ENCODE measurements at regions not wholly inside any gene's neighbourhood (a gene's known extent, or its start where the extent isn't known, plus 50 kb on each side); places are given as distances from the start of the nearest gene placed in this dataset.

- in situ Hi-C loops (cut with MboI): no loop called here
- intact Hi-C loops (cut with micrococcal nuclease; ENCODE audit: unreplicated experiment): no loop called here
- no peaks in the 10 kb centered on the region for H3K9me3 ChIP-seq (replicated peaks; ENCODE audit: control insufficient read depth, insufficient read depth, low read length)
- no TSS peak for BruUV-seq (replicated peaks)
- H3K27ac ChIP-seq (ENCODE audit: control insufficient read depth, insufficient read depth): no peak overlapping the region
- TF ChIP-seq POU2F2 (IDR thresholded peaks at IDR 0.05; ENCODE audit: borderline replicate concordance, low read depth, low read length) (no peak), EZH2 (IDR thresholded peaks at IDR 0.05; ENCODE audit: borderline replicate concordance, control insufficient read depth, low read depth, low read length) (no peak), BCL3 (IDR thresholded peaks at IDR 0.05; ENCODE audit: borderline replicate concordance, insufficient read depth, low read depth, low read length, poor library complexity, severe bottlenecking) (no peak), PRDM15 (CRISPR knock-in tag; IDR thresholded peaks at IDR 0.05) (no peak), SREBF1 (IDR thresholded peaks at IDR 0.05; ENCODE audit: low read length) (no peak)
- no peak overlapping the region for H3K4me2 ChIP-seq (ENCODE audit: control insufficient read depth, insufficient read depth)
- CTCF ChIA-PET: no interaction called here
- RAD21 ChIA-PET (ENCODE audit: unreplicated experiment): no interaction called here
- H3K4me3 ChIP-seq: no peak overlapping the region
- DNase-seq (ENCODE audit: low read depth, low spot score) (no peak), ATAC-seq (no peak), FAIRE-seq (no peak)
- H3K9ac ChIP-seq (ENCODE audit: control insufficient read depth, insufficient read depth, low read length): no peak overlapping the region
- H3K4me1 ChIP-seq (ENCODE audit: control insufficient read depth, insufficient read depth, low read length): no peaks in the 10 kb centered on the region
- POLR2A ChIA-PET: no interaction called here
- no peaks in the 10 kb centered on the region for H4K20me1 ChIP-seq (ENCODE audit: control insufficient read depth, insufficient read depth)
- H3K79me2 ChIP-seq (ENCODE audit: control insufficient read depth, insufficient read depth, low read length): no peaks in the 10 kb centered on the region
- H3K27me3 ChIP-seq (replicated peaks in 1 of 2; ENCODE audit: control insufficient read depth in 2 of 2, insufficient read depth in 2 of 2, low read length in 1 of 2): no peaks in the 10 kb centered on the region
- SMC1A ChIA-PET (ENCODE audit: uncharacterized antibody, unreplicated experiment): no interaction called here
- no peak overlapping the region for H2AFZ ChIP-seq (ENCODE audit: control insufficient read depth, low read depth, low read length)
- WGBS (ENCODE audit: insufficient coverage, insufficient replicate concordance, low lambda C conversion rate, missing lambda C conversion rate): 0% methylated on average over 3 of the region's 3 CpGs
- no peaks in the 10 kb centered on the region for H3K36me3 ChIP-seq (ENCODE audit: control insufficient read depth in 2 of 2, insufficient read depth in 2 of 2, low read length in 1 of 2)
These were observed 291.7 kb downstream of the ARL4A start for GRCh38 chr7:12979181-12979580.

All from GM12878 (cell line).